ENCODE measurements at regions not wholly inside any gene's neighbourhood (a gene's known extent, or its start where the extent isn't known, plus 50 kb on each side); places are given as distances from the start of the nearest gene placed in this dataset.

DNA sequence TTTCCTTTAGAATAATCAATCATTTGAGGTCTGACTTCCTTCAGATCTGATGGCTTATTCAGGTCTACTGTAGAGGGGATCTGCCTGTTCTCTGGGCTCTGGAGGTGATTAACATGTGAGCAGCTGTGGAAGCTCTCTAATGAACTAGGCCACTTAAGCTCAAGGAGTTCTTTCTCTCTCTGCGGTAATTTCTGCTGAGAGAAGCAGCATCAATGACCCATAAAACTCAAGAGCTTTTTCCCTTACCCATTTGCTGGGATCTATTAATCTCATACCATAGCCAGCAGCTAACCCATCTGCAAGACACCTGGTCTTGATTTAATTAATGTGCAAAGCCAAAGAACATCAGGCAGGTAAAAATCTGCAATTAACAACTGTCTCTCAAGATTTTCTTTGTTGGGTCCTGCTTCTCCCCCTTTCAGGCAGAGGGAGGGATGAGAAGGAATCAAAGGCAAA lies 73.2 kb upstream of the DLG1 start:
- POLR2A ChIA-PET, result no interaction called here
- Histone ChIP-seq H2AFZ (ENCODE audit: insufficient read depth, low read depth, low read length, poor library complexity, severe bottlenecking) (no peak overlapping the region), H3K79me2 (ENCODE audit: control insufficient read depth, insufficient read depth, low read length) (no peaks in the 10 kb centered on the region), H3K27me3 (replicated peaks in 1 of 4; ENCODE audit: control extremely low read depth in 1 of 4, control insufficient read depth in 3 of 4, insufficient read depth in 4 of 4, low read length in 3 of 4) (peaks cover 0 to 4% (median 1%) of the 10 kb centered on the region in 4 experiments), H3K27ac (ENCODE audit: low read length in 2 of 2) (no peak overlapping the region), H4K20me1 (ENCODE audit: control insufficient read depth, insufficient read depth, low read length, poor library complexity, severe bottlenecking) (no peaks in the 10 kb centered on the region), H3K4me2 (replicated peaks; ENCODE audit: low read depth, low read length, poor library complexity, severe bottlenecking) (no peak overlapping the region), H3K9me3 (ENCODE audit: control extremely low read depth in 1 of 3, control insufficient read depth in 2 of 3, insufficient read depth in 1 of 3, low read length in 2 of 3) (no peaks in the 10 kb centered on the region), H3K36me3 (replicated peaks in 1 of 2; ENCODE audit: control extremely low read depth in 1 of 2, control insufficient read depth in 1 of 2, extremely low read depth in 1 of 2, insufficient read depth in 2 of 2, low read length in 1 of 2) (no peaks in the 10 kb centered on the region), H3K4me1 (ENCODE audit: control insufficient read depth in 2 of 2, insufficient read depth in 2 of 2, low read length in 2 of 2) (no peaks in the 10 kb centered on the region), H3K4me3 (ENCODE audit: control extremely low read depth in 1 of 5, extremely low read depth in 1 of 5, insufficient read depth in 1 of 5, low read depth in 2 of 5, low read length in 4 of 5) (no peak overlapping the region), H3K9ac (ENCODE audit: low read length) (no peak overlapping the region)
- CTCF ChIA-PET, result no interaction called here
- no CpG with 5 or more reads among the region's 1 CpG for WGBS (ENCODE audit: insufficient coverage)
- Mint-ChIP-seq H3K27me3 (peaks cover 21% of the 10 kb centered on the region), H3K9me3 (ENCODE audit: insufficient read depth) (no peaks in the 10 kb centered on the region), H3K4me1 (no peaks in the 10 kb centered on the region), H3K4me3 (no peak overlapping the region), H3K27ac (no peak overlapping the region)
- TF ChIP-seq EZH2 (IDR thresholded peaks at IDR 0.05; ENCODE audit: borderline replicate concordance, insufficient read depth, low read depth, low read length, poor library complexity, severe bottlenecking), result no peak
- TF ChIP-seq, protein P1, sequence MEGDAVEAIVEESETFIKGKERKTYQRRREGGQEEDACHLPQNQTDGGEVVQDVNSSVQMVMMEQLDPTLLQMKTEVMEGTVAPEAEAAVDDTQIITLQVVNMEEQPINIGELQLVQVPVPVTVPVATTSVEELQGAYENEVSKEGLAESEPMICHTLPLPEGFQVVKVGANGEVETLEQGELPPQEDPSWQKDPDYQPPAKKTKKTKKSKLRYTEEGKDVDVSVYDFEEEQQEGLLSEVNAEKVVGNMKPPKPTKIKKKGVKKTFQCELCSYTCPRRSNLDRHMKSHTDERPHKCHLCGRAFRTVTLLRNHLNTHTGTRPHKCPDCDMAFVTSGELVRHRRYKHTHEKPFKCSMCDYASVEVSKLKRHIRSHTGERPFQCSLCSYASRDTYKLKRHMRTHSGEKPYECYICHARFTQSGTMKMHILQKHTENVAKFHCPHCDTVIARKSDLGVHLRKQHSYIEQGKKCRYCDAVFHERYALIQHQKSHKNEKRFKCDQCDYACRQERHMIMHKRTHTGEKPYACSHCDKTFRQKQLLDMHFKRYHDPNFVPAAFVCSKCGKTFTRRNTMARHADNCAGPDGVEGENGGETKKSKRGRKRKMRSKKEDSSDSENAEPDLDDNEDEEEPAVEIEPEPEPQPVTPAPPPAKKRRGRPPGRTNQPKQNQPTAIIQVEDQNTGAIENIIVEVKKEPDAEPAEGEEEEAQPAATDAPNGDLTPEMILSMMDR (IDR thresholded peaks at IDR 0.05), result no peak
- ATAC-seq (ENCODE audit: low read depth), result no peak
- no peak for DNase-seq
- intact Hi-C loops (cut with micrococcal nuclease), result no loop called here

DNA sequence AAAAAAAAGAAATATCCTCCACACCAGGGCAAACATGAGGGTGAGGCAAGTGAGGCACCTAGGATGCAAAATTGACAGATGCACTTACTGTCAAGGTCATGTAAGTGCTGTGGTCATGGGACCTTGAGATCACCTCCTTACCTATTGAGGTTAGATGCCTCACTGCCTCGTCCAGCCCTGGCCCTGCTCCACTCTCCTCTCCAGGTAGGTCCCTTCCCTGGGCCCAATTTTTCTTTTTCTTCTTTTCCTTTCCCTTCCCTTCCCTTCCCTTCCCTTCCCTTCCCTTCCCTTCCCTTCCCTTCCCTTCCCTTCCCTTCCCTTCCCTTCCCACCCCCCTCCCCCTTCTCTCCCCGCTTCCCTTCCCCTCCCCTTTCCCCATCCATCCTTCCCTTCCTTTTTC lies 71.1 kb upstream of the DLG1 start:
- H3K4me1 ChIP-seq (ENCODE audit: control insufficient read depth in 2 of 2, insufficient read depth in 2 of 2, low read length in 2 of 2), result no peaks in the 10 kb centered on the region
- no peaks in the 10 kb centered on the region for H3K36me3 ChIP-seq (replicated peaks in 1 of 2; ENCODE audit: control extremely low read depth in 1 of 2, control insufficient read depth in 1 of 2, extremely low read depth in 1 of 2, insufficient read depth in 2 of 2, low read length in 1 of 2)
- H3K27me3 ChIP-seq (replicated peaks in 1 of 4; ENCODE audit: control extremely low read depth in 1 of 4, control insufficient read depth in 3 of 4, insufficient read depth in 4 of 4, low read length in 3 of 4), result peaks cover 0 to 4% (median 1%) of the 10 kb centered on the region in 4 experiments
- ChIA-PET POLR2A (no interaction called here), CTCF (interaction anchor here (0.7 kb wide), 1 partner anchor 1452 kb away, joined by 3 read pairs; no protein-coding TSS in a partner anchor)
- no peak overlapping the region for H3K9ac ChIP-seq (ENCODE audit: low read length)
- intact Hi-C loops (cut with micrococcal nuclease), result no loop called here
- H3K9me3 ChIP-seq (ENCODE audit: control extremely low read depth in 1 of 3, control insufficient read depth in 2 of 3, insufficient read depth in 1 of 3, low read length in 2 of 3), result no peaks in the 10 kb centered on the region
- 100% methylated on average over 1 of the region's 2 CpGs for WGBS (ENCODE audit: insufficient coverage)
- no peaks in the 10 kb centered on the region for H4K20me1 ChIP-seq (ENCODE audit: control insufficient read depth, insufficient read depth, low read length, poor library complexity, severe bottlenecking)
- H3K27ac ChIP-seq (ENCODE audit: low read length in 2 of 2), result no peak overlapping the region
- Mint-ChIP-seq H3K4me3 (no peak overlapping the region), H3K27ac (no peak overlapping the region), H3K9me3 (ENCODE audit: insufficient read depth) (no peaks in the 10 kb centered on the region), H3K4me1 (no peaks in the 10 kb centered on the region), H3K27me3 (peaks cover 26% of the 10 kb centered on the region)
- no peak overlapping the region for H2AFZ ChIP-seq (ENCODE audit: insufficient read depth, low read depth, low read length, poor library complexity, severe bottlenecking)
- no peak for ATAC-seq (ENCODE audit: low read depth)
- TF ChIP-seq, protein P1 (IDR thresholded peaks at IDR 0.05), result no peak
- TF ChIP-seq EZH2 (IDR thresholded peaks at IDR 0.05; ENCODE audit: borderline replicate concordance, insufficient read depth, low read depth, low read length, poor library complexity, severe bottlenecking), result no peak
- no peak for DNase-seq
- no peaks in the 10 kb centered on the region for H3K79me2 ChIP-seq (ENCODE audit: control insufficient read depth, insufficient read depth, low read length)
- H3K4me2 ChIP-seq (replicated peaks; ENCODE audit: low read depth, low read length, poor library complexity, severe bottlenecking), result no peak overlapping the region
- no peak overlapping the region for H3K4me3 ChIP-seq (ENCODE audit: control extremely low read depth in 1 of 5, extremely low read depth in 1 of 5, insufficient read depth in 1 of 5, low read depth in 2 of 5, low read length in 4 of 5)

All from B cell (primary cell).